ENCODE measurements at regions not wholly inside any gene's neighbourhood (a gene's known extent, or its start where the extent isn't known, plus 50 kb on each side); places are given as distances from the start of the nearest gene placed in this dataset.

- Histone ChIP-seq H2BK15ac (ENCODE audit: low read depth, low read length) (no peak overlapping the region), H3K4ac (ENCODE audit: low read depth, low read length) (no peak overlapping the region), H3K27ac (ENCODE audit: insufficient read depth, low read length) (no peak overlapping the region), H3K4me1 (ENCODE audit: control insufficient read depth, insufficient read depth, low read length) (no peaks in the 10 kb centered on the region), H3K79me1 (ENCODE audit: low read depth in 1 of 2, low read length in 2 of 2) (no peaks in the 10 kb centered on the region), H4K5ac (ENCODE audit: low read depth, low read length) (no peak overlapping the region), H3K18ac (ENCODE audit: low read depth, low read length) (no peak overlapping the region), H3K27me3 (ENCODE audit: control insufficient read depth, insufficient read depth, low read length) (no peaks in the 10 kb centered on the region), H3K36me3 (ENCODE audit: control insufficient read depth, insufficient read depth, low read length) (no peaks in the 10 kb centered on the region), H4K20me1 (ENCODE audit: insufficient read depth, low read length) (no peaks in the 10 kb centered on the region), H3K4me3 (ENCODE audit: insufficient read depth, low read depth, low read length) (no peak overlapping the region), H3K9me3 (ENCODE audit: control insufficient read depth, insufficient read depth, low read length) (no peaks in the 10 kb centered on the region), H3K4me2 (ENCODE audit: low read depth, low read length) (no peak overlapping the region), H2AK5ac (ENCODE audit: low read depth, low read length) (no peak overlapping the region), H3K9me1 (ENCODE audit: insufficient read depth, low read length) (no peaks in the 10 kb centered on the region), H3K56ac (ENCODE audit: extremely low read depth, insufficient read depth, low read length) (no peak overlapping the region), H2AK9ac (replicated peaks; ENCODE audit: low read depth, low read length, poor library complexity) (no peak overlapping the region), H2BK20ac (ENCODE audit: low read depth, low read length) (no peak overlapping the region), H3K9ac (ENCODE audit: low read depth, low read length) (no peak overlapping the region), H3K14ac (replicated peaks; ENCODE audit: low read depth, low read length) (no peak overlapping the region), H3K23ac (ENCODE audit: low read depth, low read length) (no peak overlapping the region), H2BK120ac (ENCODE audit: low read depth, low read length) (no peak overlapping the region), H2AFZ (replicated peaks; ENCODE audit: low read length, poor library complexity) (no peak overlapping the region), H2BK5ac (ENCODE audit: low read depth, low read length, poor library complexity, severe bottlenecking) (no peak overlapping the region), H4K91ac (ENCODE audit: insufficient read depth, low read depth, low read length) (no peak overlapping the region), H4K8ac (ENCODE audit: low read depth in 2 of 2, low read length in 2 of 2) (no peak overlapping the region)
- dilution Hi-C loops (cut with HindIII; ENCODE audit: low sequenced_read_pairs, unreplicated experiment), result no loop called here
- ATAC-seq (ENCODE audit: low read depth) (no peak), DNase-seq (no peak)
- POLR2A ChIA-PET (ENCODE audit: unreplicated experiment), result no interaction called here
- intact Hi-C loops (cut with micrococcal nuclease), result no loop called here
- TF ChIP-seq MAZ (IDR thresholded peaks at IDR 0.05; ENCODE audit: borderline replicate concordance, low read depth, low read length) (no peak), BHLHE40 (IDR thresholded peaks at IDR 0.05; ENCODE audit: low read depth, low read length) (no peak), POLR2A (IDR thresholded peaks at IDR 0.05; ENCODE audit: low read depth, low read length) (no peak), RAD21 (IDR thresholded peaks at IDR 0.05; ENCODE audit: low read length) (no peak), CTCF (conservative IDR thresholded peaks at IDR 0.05; ENCODE audit: low read depth, low read length) (no peak), USF2 (IDR thresholded peaks at IDR 0.05; ENCODE audit: low read depth, low read length) (no peak), MXI1 (IDR thresholded peaks at IDR 0.05; ENCODE audit: borderline replicate concordance, low read depth, low read length) (no peak), CEBPB (IDR thresholded peaks at IDR 0.05; ENCODE audit: low read depth, low read length) (no peak), ELK1 (IDR thresholded peaks at IDR 0.05; ENCODE audit: borderline replicate concordance, low read depth, low read length) (no peak), CHD1 (IDR thresholded peaks at IDR 0.05; ENCODE audit: low read depth, low read length) (no peak), SMC3 (IDR thresholded peaks at IDR 0.05; ENCODE audit: low read depth, low read length) (no peak), MAFK (IDR thresholded peaks at IDR 0.05; ENCODE audit: low read depth, low read length) (no peak), FOS (IDR thresholded peaks at IDR 0.05; ENCODE audit: low read depth, low read length) (no peak), RFX5 (IDR thresholded peaks at IDR 0.05; ENCODE audit: low read depth, low read length) (no peak)
- BruUV-seq (replicated peaks), result no TSS peak
- CTCF ChIA-PET, result no interaction called here
- WGBS, 2 experiments (ENCODE audit: extremely low coverage in 2 of 2, insufficient read length in 1 of 2), result no CpG with 5 or more reads among the region's 1 CpG
- in situ Hi-C loops (cut with MboI; ENCODE audit: low sequenced_read_pairs), result no loop called here
These were observed 833.1 kb downstream of the C4orf33 start for GRCh38 chr4:129929052-129929451.

Measured in IMR-90 (cell line).